Limb (tissue), 2 donors: ENCODE measurements at regions not wholly inside any gene's neighbourhood (a gene's known extent, or its start where the extent isn't known, plus 50 kb on each side); places are given as distances from the start of the nearest gene placed in this dataset.

Experiments
- DNase-seq, 2 donors: peaks; one replicate each; pipeline ENCODE4 v3.0.0-alpha.2; 2016; ENCODE audit errors: extremely low spot score in 2 of 2

GRCh38 chr2:71814885-71815284, 332.8 kb downstream of the CYP26B1 start:
- DNase-seq = no peak

GRCh38 chr2:71813807-71814470, 333.7 kb downstream of the CYP26B1 start:
- DNase-seq = no peak

GRCh38 chr2:71813315-71813714, 334.3 kb downstream of the CYP26B1 start:
- no peak for DNase-seq

- DNase-seq = no peak
These were observed 334.9 kb downstream of the CYP26B1 start for GRCh38 chr2:71812736-71813135.

GRCh38 chr2:71811726-71812125, 335.9 kb downstream of the CYP26B1 start:
- no peak for DNase-seq

GRCh38 chr2:71811157-71811556, 336.5 kb downstream of the CYP26B1 start:
- no peak for DNase-seq

GRCh38 chr2:71807581-71808451, 339.8 kb downstream of the CYP26B1 start:
- DNase-seq = peak in 1 of 2 donors; percentile 39

GRCh38 chr2:71806432-71806831, 341.2 kb downstream of the CYP26B1 start:
- no peak for DNase-seq

- no peak for DNase-seq
These were observed 343.3 kb downstream of the CYP26B1 start for GRCh38 chr2:71804281-71804751.

GRCh38 chr2:71803398-71803797, 344.3 kb downstream of the CYP26B1 start:
- DNase-seq = no peak

GRCh38 chr2:71802556-71802955, 345.1 kb downstream of the CYP26B1 start:
- no peak for DNase-seq

GRCh38 chr2:71801969-71802368, 345.7 kb downstream of the CYP26B1 start:
- peak in 1 of 2 donors; percentile 70 for DNase-seq

GRCh38 chr2:71801556-71801955, 346.1 kb downstream of the CYP26B1 start:
- no peak for DNase-seq

- no peak for DNase-seq
These were observed 346.8 kb downstream of the CYP26B1 start for GRCh38 chr2:71800851-71801250.

GRCh38 chr2:71800106-71800809, 346.9 kb downstream of the DYSF start:
- DNase-seq = peak in 1 of 2 donors; percentile 60

GRCh38 chr2:71799013-71799575, 345.7 kb downstream of the DYSF start:
- peak in 1 of 2 donors; percentile 9 for DNase-seq

GRCh38 chr2:71798266-71799012, 345.1 kb downstream of the DYSF start:
- DNase-seq = peak in 1 of 2 donors; percentile 36

GRCh38 chr2:71797035-71797810, 343.9 kb downstream of the DYSF start:
- DNase-seq = peak in 1 of 2 donors; percentile 27

GRCh38 chr2:71796174-71796593, 342.8 kb downstream of the DYSF start:
- no peak for DNase-seq

GRCh38 chr2:71795486-71795885, 342.1 kb downstream of the DYSF start:
- DNase-seq = no peak
